ENCODE measurements at regions not wholly inside any gene's neighbourhood (a gene's known extent, or its start where the extent isn't known, plus 50 kb on each side); places are given as distances from the start of the nearest gene placed in this dataset.

GRCh38 chr13:30151388-30151787 lies 156.0 kb downstream of the KATNAL1 start:
- DNase-seq = no peak

- DNase-seq = no peak
Observed at GRCh38 chr13:30149248-30149647, 158.1 kb downstream of the KATNAL1 start.

- DNase-seq = no peak
Observed at GRCh38 chr13:30148786-30149185, 158.6 kb downstream of the KATNAL1 start.

- no peak for DNase-seq
Observed at GRCh38 chr13:30148171-30148754, 159.1 kb downstream of the KATNAL1 start.

- no peak for DNase-seq
Observed at GRCh38 chr13:30147421-30147820, 159.9 kb downstream of the KATNAL1 start.

DNA sequence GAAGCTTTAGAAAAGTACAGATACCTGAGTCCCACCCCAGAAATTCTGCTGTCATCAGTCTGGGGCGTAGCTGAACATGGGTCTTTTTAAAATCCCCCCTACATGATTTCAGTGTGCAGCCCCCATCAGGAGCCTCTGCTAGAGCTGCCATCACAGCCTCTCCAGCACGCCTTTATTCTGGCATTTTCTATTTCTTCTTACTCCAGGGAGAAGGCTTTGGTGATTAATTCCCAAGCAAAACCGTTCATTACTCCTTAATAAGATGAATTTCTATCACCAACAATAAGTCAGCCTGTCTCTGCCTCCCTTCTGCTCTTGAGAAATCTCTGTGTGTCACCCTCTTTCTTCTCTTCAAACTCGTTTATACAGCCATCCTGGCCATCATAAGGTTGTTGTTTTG lies 160.3 kb downstream of the KATNAL1 start:
- DNase-seq = no peak

DNA sequence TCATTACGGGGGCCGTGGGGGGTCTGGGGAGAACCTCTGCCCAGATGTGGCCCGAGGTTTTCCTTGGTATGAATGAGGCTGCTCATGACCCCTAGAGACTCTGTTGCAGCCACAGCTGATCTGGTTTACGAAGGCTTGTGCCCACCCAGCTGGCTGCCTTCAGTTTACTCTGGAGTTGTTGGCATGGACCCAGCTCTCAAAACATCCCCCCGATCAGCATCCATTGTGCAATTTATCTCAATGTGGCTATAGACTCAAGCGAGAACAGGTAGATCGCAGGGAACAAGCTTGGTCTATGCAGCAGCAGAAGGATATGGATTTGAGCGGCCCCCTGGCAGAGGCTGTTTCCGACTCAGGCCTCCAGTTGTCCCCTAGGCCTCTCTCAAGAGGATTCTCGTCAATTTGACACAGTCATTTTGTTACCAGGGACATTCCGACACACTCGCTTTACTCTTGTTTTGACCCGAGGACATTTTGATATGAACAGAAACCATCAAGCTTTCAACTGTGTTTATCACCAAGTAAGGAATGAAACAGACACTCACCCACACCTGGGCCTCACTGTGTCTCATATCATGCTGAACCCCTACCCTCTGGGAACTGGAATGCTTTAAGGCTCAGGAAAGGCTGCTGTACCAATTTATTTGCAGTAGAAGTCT lies 161.5 kb downstream of the KATNAL1 start:
- no peak for DNase-seq

DNA sequence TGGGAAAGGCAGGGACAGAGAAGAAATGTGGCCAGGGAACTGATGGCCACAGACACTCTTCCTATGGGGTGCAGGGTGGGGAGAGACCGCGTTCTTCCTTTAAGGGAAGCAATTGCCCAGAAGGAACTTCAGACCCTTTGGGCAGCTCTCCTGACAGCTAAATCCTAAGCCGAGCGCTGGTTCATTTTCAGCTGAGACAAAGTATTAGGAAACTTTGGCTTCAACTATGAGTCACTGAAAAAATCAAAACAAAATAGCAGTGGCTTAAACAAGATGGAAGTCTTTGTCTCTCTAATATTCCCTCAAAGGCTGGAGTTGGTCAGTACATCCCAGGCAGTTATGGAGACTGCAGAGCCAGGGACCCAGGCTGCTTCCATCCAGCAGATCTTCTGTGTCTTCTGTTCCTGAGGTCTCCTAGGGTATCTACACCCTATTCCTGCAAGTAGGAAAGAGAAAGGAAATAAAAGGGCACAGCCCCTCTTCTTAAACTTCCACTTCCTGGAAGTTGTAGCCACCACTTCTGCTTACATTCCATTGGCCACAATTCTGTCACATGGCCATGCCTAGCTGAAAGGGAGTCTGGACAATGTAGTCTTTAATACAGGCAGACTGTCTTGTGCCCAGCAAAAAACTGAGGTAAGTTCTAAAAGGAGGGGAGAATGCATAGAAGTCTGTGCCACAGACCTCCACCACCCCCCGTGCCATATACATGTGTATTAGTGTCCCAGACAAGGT lies 163.5 kb downstream of the KATNAL1 start:
- DNase-seq = no peak

DNA sequence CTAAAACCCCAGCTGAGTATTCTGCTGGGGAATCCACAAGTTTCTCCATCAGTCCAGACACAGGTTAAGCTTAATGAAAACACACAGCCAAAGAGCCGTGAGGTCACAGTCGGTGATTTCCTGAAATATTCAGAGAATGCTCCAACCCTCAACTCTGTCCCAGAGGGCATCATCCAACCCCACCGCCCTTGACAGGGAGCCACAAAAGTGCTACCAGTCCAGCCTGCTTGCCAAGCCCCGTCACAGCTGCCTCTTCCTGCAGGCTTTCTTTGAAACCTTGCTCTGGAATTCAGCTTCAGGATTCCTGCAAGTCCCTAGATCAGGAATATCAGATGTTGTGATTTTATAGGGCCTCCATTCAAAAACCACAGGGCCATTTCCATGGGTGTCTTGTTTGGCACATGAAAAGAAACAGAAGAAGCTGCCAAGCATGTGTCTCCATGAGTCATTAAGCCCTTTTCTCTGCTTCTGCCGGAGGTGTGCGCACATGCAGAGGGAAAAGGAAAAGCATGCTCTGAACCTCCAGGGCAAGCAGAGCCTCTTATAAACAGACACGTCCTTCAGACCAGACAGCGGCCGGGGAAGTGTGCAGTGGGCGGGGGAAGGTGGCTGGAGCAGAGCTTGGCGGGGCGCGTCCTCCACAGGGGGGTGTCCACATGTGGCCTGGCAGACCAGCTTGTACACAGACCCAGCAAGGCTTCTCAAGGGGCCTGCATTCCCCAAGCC lies 164.7 kb downstream of the KATNAL1 start:
- no peak for DNase-seq

DNA sequence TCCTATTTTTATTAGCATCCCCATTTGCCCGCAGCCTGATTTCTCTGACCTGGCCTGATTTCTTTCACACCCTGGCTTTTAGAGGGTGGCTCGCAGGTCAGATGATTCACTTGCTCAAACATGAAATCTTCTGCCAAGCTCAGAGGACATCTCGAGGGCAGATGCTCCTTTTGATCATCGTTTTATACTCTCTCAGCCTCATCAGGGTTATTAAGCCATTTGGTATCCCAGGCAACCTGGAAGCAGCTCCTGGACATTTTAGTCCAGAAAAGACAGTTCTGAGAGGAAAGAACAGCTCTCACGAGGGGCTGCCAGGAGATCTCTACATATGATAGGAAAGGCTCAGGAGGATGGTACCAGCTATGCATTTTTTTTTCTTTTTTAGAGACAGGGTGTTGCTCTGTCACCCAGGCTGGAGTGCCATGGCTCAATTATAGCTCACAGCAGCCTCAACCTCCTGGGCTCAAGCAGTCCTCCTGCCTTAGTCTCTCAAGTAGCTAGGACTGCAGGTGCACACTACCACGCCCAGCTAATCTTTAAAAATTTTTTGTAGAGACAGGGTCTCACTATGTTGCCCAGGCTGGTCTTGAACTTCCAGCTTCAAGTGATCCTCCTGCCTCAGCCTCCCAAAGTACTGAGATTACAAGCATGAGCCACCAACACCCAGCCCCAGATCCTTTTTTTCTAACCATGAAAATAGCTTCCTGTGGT lies 165.4 kb downstream of the KATNAL1 start:
- DNase-seq = no peak

DNA sequence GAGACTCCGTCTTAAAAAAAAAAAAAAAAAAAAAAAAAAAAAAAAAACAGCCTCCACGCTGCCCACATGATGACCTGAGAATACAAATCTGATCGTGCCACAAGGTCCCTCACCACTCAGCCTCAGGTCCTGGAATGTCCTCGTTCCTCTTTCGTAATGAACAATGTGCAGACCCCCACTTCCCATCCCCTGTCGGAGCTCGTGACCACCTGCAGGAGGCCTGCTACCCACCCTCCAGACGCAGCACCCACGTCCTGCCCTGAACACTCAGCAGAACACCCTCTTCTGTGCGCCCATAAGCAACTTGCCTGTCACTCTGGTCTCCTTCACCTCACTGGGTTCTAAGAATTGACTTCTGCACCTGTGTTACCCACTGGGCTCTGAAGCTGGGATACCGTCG lies 166.4 kb downstream of the KATNAL1 start:
- no peak for DNase-seq

GRCh38 chr13:30138511-30138910 lies 168.8 kb downstream of the KATNAL1 start:
- no peak for DNase-seq

DNA sequence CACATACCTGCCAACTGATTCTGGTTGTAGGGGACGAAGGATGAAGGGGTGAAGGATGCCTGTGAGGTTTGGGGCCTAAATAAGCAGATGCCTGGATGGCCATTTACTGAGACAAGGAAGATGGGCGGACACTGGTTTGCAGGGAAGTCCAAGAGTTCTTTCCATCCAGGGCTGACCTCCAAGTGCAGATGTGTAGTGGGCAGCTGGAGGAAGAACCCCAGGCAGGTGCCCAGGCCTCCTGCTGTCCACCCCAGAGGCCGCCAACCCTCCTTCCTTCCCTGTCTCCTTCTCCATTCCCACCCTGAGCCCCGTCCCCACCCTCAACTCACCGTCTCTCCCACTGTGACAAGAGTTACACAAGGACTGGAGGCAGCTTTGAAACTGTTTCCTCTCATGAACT lies 171.5 kb downstream of the KATNAL1 start:
- no peak for DNase-seq

DNA sequence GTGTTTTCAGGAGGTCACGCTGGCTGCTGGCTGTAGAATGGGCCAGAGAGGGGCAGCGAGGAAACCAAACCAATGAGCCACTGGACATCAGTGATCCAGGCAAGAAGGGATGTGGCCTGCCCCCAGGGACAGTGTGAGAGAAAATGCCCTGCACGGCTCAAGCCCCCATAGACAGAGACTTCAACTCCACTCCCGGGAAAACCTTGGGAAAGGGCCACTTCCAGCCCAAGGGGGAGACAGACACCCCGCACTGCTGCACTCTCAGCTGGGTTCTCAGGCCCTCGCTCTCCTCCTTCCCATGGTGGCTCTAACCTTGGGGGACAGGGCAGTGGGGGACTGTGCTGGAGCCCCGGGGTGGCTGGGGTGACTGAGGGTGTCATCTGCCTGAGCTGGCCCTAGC lies 172.0 kb downstream of the KATNAL1 start:
- DNase-seq = no peak

GRCh38 chr13:30134578-30134977 lies 172.8 kb downstream of the KATNAL1 start:
- no peak for DNase-seq

- DNase-seq = no peak
Observed at GRCh38 chr13:30133996-30134395, 173.4 kb downstream of the KATNAL1 start.

- no peak for DNase-seq
Observed at GRCh38 chr13:30133554-30133912, 173.8 kb downstream of the KATNAL1 start.

DNA sequence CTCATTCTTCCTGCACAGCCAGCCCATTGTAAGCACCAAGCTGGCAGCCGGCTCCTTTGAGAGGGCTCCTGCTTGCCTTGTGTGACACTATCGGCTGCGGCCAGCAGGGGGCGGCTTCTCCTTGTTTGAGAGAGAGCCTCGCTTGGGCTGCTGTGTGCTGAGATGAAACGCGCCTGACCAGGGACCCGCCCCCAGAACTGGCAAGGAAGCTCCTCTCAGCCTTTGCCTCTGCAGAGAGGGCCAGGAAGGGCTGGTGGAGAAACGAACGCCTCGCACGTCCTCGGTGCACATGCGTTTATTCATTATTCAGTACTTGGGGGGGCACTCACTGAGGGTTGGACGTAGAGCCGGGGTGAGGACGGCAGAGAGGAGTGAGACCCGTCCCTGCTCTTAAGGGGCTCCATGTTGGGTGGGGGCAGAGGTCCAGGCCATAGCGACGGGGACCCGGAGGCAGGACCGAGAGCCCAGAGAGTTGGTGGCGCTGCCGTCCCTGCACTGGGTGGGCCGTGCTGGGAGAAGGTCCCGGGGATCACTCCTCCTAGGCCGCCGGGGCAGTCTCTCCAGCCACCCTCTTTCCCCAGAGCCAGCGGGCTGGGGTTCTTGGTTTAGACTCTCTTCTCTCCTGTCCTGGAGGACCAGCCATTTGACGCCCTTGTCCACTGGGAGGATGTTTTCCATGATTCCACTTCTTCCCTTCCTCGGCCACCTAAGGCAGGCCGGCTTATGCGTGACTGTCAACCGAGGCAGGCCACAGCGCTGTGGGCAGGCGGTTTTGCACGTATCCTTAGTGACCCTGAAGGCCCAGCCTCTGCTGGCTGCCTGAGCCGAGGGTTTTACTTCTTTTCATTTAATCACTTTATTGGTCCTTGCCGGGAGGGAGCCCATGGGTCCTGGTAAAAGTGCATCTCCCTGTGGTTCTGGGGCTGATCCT lies 174.5 kb downstream of the KATNAL1 start:
- peak; percentile 35 for DNase-seq

DNA sequence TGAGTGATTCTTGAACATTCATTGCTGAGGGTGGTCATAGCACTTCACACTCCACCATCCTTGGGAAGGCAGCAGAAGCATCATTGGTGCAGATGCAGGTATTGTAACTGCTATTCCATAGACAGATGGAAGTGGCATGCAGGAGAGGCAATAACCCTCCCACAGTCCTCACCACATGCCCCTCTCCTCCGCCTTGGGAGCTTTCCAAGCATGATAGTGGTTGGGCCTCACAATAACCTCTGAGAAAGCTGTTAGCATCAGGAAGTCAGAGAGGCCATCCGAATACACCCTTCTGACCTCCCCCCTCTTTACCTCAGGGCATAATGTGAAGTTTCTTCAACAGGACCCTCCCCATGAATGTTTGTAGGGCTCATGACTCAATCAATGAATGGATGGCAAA lies 177.9 kb downstream of the KATNAL1 start:
- no peak for DNase-seq

GRCh38 chr13:30128591-30128990 lies 178.8 kb downstream of the KATNAL1 start:
- no peak for DNase-seq

GRCh38 chr13:30128095-30128494 lies 179.3 kb downstream of the KATNAL1 start:
- DNase-seq = no peak

DNA sequence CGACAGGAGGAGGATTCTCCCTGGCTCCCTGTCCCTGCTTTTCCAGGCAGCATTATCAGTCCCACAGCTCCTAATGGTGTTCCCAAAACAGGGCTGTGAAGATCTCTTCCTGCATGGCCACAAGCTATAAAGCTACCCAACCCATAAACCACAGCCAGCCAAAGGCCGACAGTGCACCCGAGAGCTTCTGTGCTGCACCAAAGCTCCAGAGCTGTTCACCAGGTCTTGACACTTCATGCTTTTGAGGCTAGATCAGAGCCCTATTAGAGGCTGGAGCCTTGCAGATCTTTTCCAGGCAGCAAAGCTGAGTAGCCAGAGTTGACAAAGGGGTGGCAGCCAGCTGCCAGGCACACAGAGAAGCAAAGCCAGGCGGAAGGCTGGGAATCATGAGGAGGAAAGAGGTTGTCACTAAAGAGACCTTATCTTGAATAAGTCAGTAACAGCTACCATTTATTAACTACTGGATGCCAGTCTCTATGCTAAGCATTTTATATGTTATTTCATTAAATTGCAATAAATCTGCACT lies 180.4 kb downstream of the KATNAL1 start:
- DNase-seq = no peak

All from SIG-M5 (cell line).